Fibroblast of lung (primary cell): ENCODE measurements at regions not wholly inside any gene's neighbourhood (a gene's known extent, or its start where the extent isn't known, plus 50 kb on each side); places are given as distances from the start of the nearest gene placed in this dataset.

Source experiments
- EZH2 ChIP-seq: IDR thresholded peaks from 2 replicates; pipeline ENCODE4 v1.5.1; 2012; ENCODE audit warnings: low read length, control low read depth, mild to moderate bottlenecking; ENCODE audit errors: missing control alignments
- TF ChIP-seq, protein P1 (sequence below), 2 donors: IDR thresholded peaks in 1 of 2; conservative IDR thresholded peaks in 1 of 2; 1 replicate in 1 of 2; 2 replicates in 1 of 2; pipeline ENCODE4 v1.5.1; 2011 to 2012; ENCODE audit warnings: low read length in 2 of 2, control low read depth in 1 of 2, inconsistent platforms in 1 of 2, low read depth in 1 of 2, mild to moderate bottlenecking in 1 of 2

- TF ChIP-seq, protein P1, sequence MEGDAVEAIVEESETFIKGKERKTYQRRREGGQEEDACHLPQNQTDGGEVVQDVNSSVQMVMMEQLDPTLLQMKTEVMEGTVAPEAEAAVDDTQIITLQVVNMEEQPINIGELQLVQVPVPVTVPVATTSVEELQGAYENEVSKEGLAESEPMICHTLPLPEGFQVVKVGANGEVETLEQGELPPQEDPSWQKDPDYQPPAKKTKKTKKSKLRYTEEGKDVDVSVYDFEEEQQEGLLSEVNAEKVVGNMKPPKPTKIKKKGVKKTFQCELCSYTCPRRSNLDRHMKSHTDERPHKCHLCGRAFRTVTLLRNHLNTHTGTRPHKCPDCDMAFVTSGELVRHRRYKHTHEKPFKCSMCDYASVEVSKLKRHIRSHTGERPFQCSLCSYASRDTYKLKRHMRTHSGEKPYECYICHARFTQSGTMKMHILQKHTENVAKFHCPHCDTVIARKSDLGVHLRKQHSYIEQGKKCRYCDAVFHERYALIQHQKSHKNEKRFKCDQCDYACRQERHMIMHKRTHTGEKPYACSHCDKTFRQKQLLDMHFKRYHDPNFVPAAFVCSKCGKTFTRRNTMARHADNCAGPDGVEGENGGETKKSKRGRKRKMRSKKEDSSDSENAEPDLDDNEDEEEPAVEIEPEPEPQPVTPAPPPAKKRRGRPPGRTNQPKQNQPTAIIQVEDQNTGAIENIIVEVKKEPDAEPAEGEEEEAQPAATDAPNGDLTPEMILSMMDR (conservative IDR thresholded peaks at IDR 0.05 in 1 of 2, IDR thresholded peaks at IDR 0.05 in 1 of 2; ENCODE audit: low read depth in 1 of 2, low read length in 2 of 2) = no peak
- TF ChIP-seq EZH2 = no peak
These were observed 263.6 kb upstream of the GADL1 start for GRCh38 chr3:31157893-31158620.
